ENCODE measurements at regions not wholly inside any gene's neighbourhood (a gene's known extent, or its start where the extent isn't known, plus 50 kb on each side); places are given as distances from the start of the nearest gene placed in this dataset.

GRCh38 chr17:6232732-6233101 lies 162.5 kb downstream of the WSCD1 start:
- Mint-ChIP-seq H3K27me3 (peaks cover 15% of the 10 kb centered on the region), H3K4me1 (ENCODE audit: low read depth) (peaks cover 2% of the 10 kb centered on the region), H3K9me3 (ENCODE audit: low read depth) (no peaks in the 10 kb centered on the region), H3K36me3 (ENCODE audit: insufficient read depth) (no peaks in the 10 kb centered on the region), H3K4me3 (ENCODE audit: low read depth) (no peak overlapping the region), H3K27ac (no peak overlapping the region)
- no peak for DNase-seq (ENCODE audit: low spot score, unreplicated experiment)
- no peak for TF ChIP-seq CTCF (IDR thresholded peaks at IDR 0.05; ENCODE audit: unreplicated experiment)

GRCh38 chr17:6231886-6232731 lies 161.9 kb downstream of the WSCD1 start:
- H3K4me3 Mint-ChIP-seq (ENCODE audit: low read depth) = no peak overlapping the region

GRCh38 chr17:6231465-6231864 lies 161.3 kb downstream of the WSCD1 start:
- Mint-ChIP-seq H3K4me3 (ENCODE audit: low read depth) (no peak overlapping the region), H3K4me1 (ENCODE audit: low read depth) (no peaks in the 10 kb centered on the region), H3K9me3 (ENCODE audit: low read depth) (no peaks in the 10 kb centered on the region), H3K27ac (no peak overlapping the region), H3K27me3 (peaks cover 8% of the 10 kb centered on the region), H3K36me3 (ENCODE audit: insufficient read depth) (no peaks in the 10 kb centered on the region)
- TF ChIP-seq CTCF (IDR thresholded peaks at IDR 0.05; ENCODE audit: unreplicated experiment) = no peak
- DNase-seq (ENCODE audit: low spot score, unreplicated experiment) = no peak

More at GRCh38 chr17:6231886-6232731, 161.9 kb downstream of the WSCD1 start:
- no peak for TF ChIP-seq CTCF (IDR thresholded peaks at IDR 0.05; ENCODE audit: unreplicated experiment)
- peaks cover 11% of the 10 kb centered on the region for H3K27me3 Mint-ChIP-seq
- H3K36me3 Mint-ChIP-seq (ENCODE audit: insufficient read depth) = no peaks in the 10 kb centered on the region
- no peak overlapping the region for H3K27ac Mint-ChIP-seq
- H3K9me3 Mint-ChIP-seq (ENCODE audit: low read depth) = no peaks in the 10 kb centered on the region
- DNase-seq (ENCODE audit: low spot score, unreplicated experiment) = no peak
- H3K4me1 Mint-ChIP-seq (ENCODE audit: low read depth) = no peaks in the 10 kb centered on the region

GRCh38 chr17:6218333-6218732 lies 148.2 kb downstream of the WSCD1 start:
- no peaks in the 10 kb centered on the region for H3K36me3 Mint-ChIP-seq (ENCODE audit: insufficient read depth)
- no peak overlapping the region for H3K27ac Mint-ChIP-seq
- no peak overlapping the region for H3K4me3 Mint-ChIP-seq (ENCODE audit: low read depth)
- H3K9me3 Mint-ChIP-seq (ENCODE audit: low read depth) = peaks cover 8% of the 10 kb centered on the region
- peaks cover 7% of the 10 kb centered on the region for H3K27me3 Mint-ChIP-seq
- no peak for TF ChIP-seq CTCF (IDR thresholded peaks at IDR 0.05; ENCODE audit: unreplicated experiment)
- no peak for DNase-seq (ENCODE audit: low spot score, unreplicated experiment)
- H3K4me1 Mint-ChIP-seq (ENCODE audit: low read depth) = no peaks in the 10 kb centered on the region

- Mint-ChIP-seq H3K27me3 (peaks cover 25% of the 10 kb centered on the region), H3K4me1 (ENCODE audit: low read depth) (no peaks in the 10 kb centered on the region), H3K27ac (no peak overlapping the region), H3K36me3 (ENCODE audit: insufficient read depth) (no peaks in the 10 kb centered on the region), H3K9me3 (ENCODE audit: low read depth) (no peaks in the 10 kb centered on the region), H3K4me3 (ENCODE audit: low read depth) (no peak overlapping the region)
- no peak for DNase-seq (ENCODE audit: low spot score, unreplicated experiment)
- no peak for TF ChIP-seq CTCF (IDR thresholded peaks at IDR 0.05; ENCODE audit: unreplicated experiment)
Observed at GRCh38 chr17:6215071-6216035, 145.2 kb downstream of the WSCD1 start.
